ENCODE measurements at regions not wholly inside any gene's neighbourhood (a gene's known extent, or its start where the extent isn't known, plus 50 kb on each side); places are given as distances from the start of the nearest gene placed in this dataset.
"Not testable (repeated sequence)": the region's sequence is repeated elsewhere in the genome, so short reads cannot be mapped to it uniquely, and the experiment has no call there.

GRCh38 chr10:53679666-53680065 lies 907.1 kb upstream of the MBL2 start:
- H3K27me3 ChIP-seq (ENCODE audit: control insufficient read depth, insufficient read depth, low read length), result no peaks in the 10 kb centered on the region
- H3K36me3 ChIP-seq (ENCODE audit: control insufficient read depth, insufficient read depth, low read length), result no peaks in the 10 kb centered on the region
- H3K4me1 ChIP-seq, result no peaks in the 10 kb centered on the region
- H3K9me3 ChIP-seq (ENCODE audit: control insufficient read depth, low read length), result no peaks in the 10 kb centered on the region
- TF ChIP-seq, protein P1, sequence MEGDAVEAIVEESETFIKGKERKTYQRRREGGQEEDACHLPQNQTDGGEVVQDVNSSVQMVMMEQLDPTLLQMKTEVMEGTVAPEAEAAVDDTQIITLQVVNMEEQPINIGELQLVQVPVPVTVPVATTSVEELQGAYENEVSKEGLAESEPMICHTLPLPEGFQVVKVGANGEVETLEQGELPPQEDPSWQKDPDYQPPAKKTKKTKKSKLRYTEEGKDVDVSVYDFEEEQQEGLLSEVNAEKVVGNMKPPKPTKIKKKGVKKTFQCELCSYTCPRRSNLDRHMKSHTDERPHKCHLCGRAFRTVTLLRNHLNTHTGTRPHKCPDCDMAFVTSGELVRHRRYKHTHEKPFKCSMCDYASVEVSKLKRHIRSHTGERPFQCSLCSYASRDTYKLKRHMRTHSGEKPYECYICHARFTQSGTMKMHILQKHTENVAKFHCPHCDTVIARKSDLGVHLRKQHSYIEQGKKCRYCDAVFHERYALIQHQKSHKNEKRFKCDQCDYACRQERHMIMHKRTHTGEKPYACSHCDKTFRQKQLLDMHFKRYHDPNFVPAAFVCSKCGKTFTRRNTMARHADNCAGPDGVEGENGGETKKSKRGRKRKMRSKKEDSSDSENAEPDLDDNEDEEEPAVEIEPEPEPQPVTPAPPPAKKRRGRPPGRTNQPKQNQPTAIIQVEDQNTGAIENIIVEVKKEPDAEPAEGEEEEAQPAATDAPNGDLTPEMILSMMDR (IDR thresholded peaks at IDR 0.05), result no peak
- no peak overlapping the region for H3K4me2 ChIP-seq (ENCODE audit: low read length)
- H3K4me3 ChIP-seq (ENCODE audit: low read depth, low read length), result no peak overlapping the region
- H2AFZ ChIP-seq, result no peak overlapping the region
- no peaks in the 10 kb centered on the region for H3K79me2 ChIP-seq
- H3K27ac ChIP-seq, result no peak overlapping the region
- H3K9ac ChIP-seq, result no peak overlapping the region

DNA sequence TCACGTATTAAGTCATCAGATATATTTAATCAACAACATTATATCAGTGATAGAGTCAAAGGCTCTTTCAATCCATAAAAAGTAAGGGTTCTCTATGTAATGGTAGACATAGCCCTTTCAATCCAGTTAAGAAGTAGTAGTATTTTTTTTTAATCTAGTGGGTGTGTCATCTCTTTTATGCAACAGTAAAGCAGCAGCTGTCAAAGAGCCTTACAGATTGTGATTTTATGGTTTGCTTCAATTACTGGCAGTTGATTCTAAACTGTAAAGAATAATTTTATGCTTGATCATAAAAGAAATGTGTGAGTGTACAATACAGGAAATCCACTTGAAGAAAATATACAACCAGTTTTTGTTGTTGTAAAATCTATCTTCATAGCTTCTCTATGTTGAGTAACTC lies 902.6 kb upstream of the MBL2 start:
- Histone ChIP-seq H3K9me3 (ENCODE audit: control insufficient read depth, low read length) (no peaks in the 10 kb centered on the region), H3K27ac (no peak overlapping the region), H3K79me2 (no peaks in the 10 kb centered on the region), H3K4me1 (no peaks in the 10 kb centered on the region), H3K27me3 (ENCODE audit: control insufficient read depth, insufficient read depth, low read length) (no peaks in the 10 kb centered on the region), H3K4me2 (ENCODE audit: low read length) (no peak overlapping the region), H2AFZ (no peak overlapping the region), H3K36me3 (ENCODE audit: control insufficient read depth, insufficient read depth, low read length) (no peaks in the 10 kb centered on the region), H3K4me3 (ENCODE audit: low read depth, low read length) (no peak overlapping the region), H3K9ac (no peak overlapping the region)
- TF ChIP-seq, protein P1 (IDR thresholded peaks at IDR 0.05), result no peak

DNA sequence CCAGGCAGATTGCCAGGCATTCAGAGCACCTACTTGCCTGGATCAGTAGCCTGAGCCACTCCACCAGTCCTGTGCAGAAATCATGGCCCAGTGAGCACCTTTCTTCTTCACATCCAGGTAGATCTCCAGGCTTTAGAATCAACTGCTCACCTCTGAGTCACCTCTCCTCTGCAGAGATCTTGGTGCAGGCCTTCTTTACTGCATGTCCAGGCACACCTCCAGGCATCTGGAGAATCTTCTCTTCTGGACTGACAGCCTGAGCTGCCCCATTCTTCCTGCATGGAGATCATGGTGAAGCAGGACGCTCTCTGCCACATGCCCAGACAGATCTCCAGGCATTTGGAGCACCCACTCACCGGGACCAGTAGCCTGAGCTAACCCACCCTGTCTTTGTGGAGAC lies 894.5 kb upstream of the MBL2 start:
- no peaks in the 10 kb centered on the region for H3K27me3 ChIP-seq (ENCODE audit: control insufficient read depth, insufficient read depth, low read length)
- H3K36me3 ChIP-seq (ENCODE audit: control insufficient read depth, insufficient read depth, low read length), result no peaks in the 10 kb centered on the region
- no peak overlapping the region for H3K9ac ChIP-seq
- no peak overlapping the region for H3K4me2 ChIP-seq (ENCODE audit: low read length)
- no peak overlapping the region for H3K4me3 ChIP-seq (ENCODE audit: low read depth, low read length)
- H3K4me1 ChIP-seq, result no peaks in the 10 kb centered on the region
- no peak overlapping the region for H2AFZ ChIP-seq
- H3K79me2 ChIP-seq, result no peaks in the 10 kb centered on the region
- no peaks in the 10 kb centered on the region for H3K9me3 ChIP-seq (ENCODE audit: control insufficient read depth, low read length)
- TF ChIP-seq, protein P1 (IDR thresholded peaks at IDR 0.05), result no peak
- no peak overlapping the region for H3K27ac ChIP-seq

DNA sequence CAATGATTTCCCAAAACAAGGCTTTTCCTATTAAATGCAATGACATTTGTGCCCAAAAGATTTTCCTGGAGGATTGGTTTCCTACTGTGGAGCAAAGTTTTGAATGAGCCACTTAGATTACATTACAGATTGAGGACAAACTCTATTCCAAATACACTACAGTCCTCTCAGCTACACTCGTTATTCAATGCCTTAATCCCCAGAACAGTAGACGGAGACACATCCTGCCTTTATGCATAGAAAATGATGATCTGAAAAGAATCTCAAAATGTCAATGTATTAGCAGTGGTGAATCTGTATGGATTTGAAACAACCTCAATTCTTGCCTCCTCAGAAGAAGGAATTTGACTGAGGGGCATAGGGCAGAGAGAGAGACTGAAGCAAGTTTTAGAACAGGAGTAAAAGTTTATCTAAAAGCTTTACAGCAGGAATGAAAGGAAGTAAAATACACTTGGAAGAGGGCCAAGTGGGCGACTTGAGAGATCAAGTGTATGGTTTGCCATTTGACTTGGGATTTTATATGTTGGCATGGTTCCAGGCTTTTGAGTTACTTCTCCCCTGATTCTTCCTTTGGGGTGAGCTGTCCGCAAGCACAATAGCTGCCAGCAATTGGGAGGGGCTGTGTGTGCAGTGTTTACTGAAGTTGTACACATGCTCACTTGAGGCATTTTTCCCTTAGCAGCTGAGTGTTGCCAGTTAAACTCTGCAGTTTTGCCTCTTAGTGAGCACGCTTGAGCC lies 891.9 kb upstream of the MBL2 start:
- Histone ChIP-seq H3K4me3 (ENCODE audit: low read depth, low read length) (no peak overlapping the region), H3K79me2 (no peaks in the 10 kb centered on the region), H3K4me2 (ENCODE audit: low read length) (no peak overlapping the region), H3K9ac (no peak overlapping the region), H3K36me3 (ENCODE audit: control insufficient read depth, insufficient read depth, low read length) (no peaks in the 10 kb centered on the region), H3K9me3 (ENCODE audit: control insufficient read depth, low read length) (no peaks in the 10 kb centered on the region), H3K4me1 (no peaks in the 10 kb centered on the region), H3K27me3 (ENCODE audit: control insufficient read depth, insufficient read depth, low read length) (no peaks in the 10 kb centered on the region), H3K27ac (no peak overlapping the region), H2AFZ (peak overlapping the region; percentile 40)
- TF ChIP-seq, protein P1 (IDR thresholded peaks at IDR 0.05), result no peak

GRCh38 chr10:53650794-53651193 lies 878.2 kb upstream of the MBL2 start:
- Histone ChIP-seq H3K27me3 (ENCODE audit: control insufficient read depth, insufficient read depth, low read length) (no peaks in the 10 kb centered on the region), H3K9ac (no peak overlapping the region), H3K36me3 (ENCODE audit: control insufficient read depth, insufficient read depth, low read length) (no peaks in the 10 kb centered on the region), H2AFZ (no peak overlapping the region), H3K4me3 (ENCODE audit: low read depth, low read length) (no peak overlapping the region), H3K4me2 (ENCODE audit: low read length) (no peak overlapping the region), H3K4me1 (no peaks in the 10 kb centered on the region), H3K9me3 (ENCODE audit: control insufficient read depth, low read length) (no peaks in the 10 kb centered on the region), H3K79me2 (no peaks in the 10 kb centered on the region), H3K27ac (no peak overlapping the region)
- TF ChIP-seq, protein P1 (IDR thresholded peaks at IDR 0.05), result no peak

DNA sequence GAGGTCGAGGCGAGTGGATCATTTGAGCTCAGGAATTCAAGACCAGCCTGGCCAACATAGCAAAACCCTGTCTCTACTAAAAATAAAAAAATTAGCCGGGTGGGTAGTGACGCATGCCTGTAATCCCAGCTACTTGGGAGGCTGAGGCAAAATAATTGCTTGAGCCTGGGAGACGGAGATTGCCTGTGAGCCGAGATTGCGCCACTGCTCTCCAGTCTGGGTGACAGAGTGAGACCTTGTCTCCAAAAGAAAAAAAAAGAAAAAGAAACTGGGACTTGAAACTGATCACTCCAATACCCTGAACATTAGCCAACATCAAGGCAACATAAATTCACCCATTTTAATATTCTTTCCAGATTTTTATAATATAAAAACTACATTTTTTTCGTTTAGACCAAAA lies 874.6 kb upstream of the MBL2 start:
- H3K4me2 ChIP-seq (ENCODE audit: low read length); H3K79me2 ChIP-seq; H3K4me1 ChIP-seq; H3K36me3 ChIP-seq (ENCODE audit: control insufficient read depth, insufficient read depth, low read length); H3K27me3 ChIP-seq (ENCODE audit: control insufficient read depth, insufficient read depth, low read length); H2AFZ ChIP-seq; H3K27ac ChIP-seq; H3K4me3 ChIP-seq (ENCODE audit: low read depth, low read length); H3K9me3 ChIP-seq (ENCODE audit: control insufficient read depth, low read length); H3K9ac ChIP-seq: not testable (repeated sequence)

Measured in parathyroid adenoma (tissue), 2 donors.